GM19043 (cell line): ENCODE measurements at regions not wholly inside any gene's neighbourhood (a gene's known extent, or its start where the extent isn't known, plus 50 kb on each side); places are given as distances from the start of the nearest gene placed in this dataset.
A peak's percentile ranks its signal among the peaks of the same experiment; 100 is the strongest.

Source experiments
- ATAC-seq: cut with Tn5 transposase; IDR thresholded peaks from one replicate; pipeline ENCODE4 v1.9.1; 2021; ENCODE audit warnings: low read depth; ENCODE audit not compliant: unreplicated experiment

DNA sequence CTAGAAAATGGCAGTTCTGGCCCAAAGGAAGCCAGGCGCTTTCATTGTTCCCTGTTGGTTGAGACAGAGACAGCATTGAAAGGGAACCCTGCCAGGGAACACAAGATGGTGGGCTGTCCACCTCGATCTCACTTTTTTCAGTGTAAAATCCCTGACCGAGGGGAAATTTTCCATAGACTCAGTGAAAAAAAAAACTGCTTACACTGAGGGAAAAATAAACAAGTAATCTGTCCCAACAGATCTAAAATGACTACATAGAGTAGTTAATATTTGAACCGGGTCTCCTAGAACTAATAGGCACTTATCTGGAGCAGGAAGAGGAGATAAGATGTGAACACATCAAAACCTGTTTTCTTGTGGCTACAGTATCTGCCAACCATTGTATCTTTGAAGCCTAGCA lies 763.4 kb upstream of the GOLIM4 start:
- no peak for ATAC-seq

DNA sequence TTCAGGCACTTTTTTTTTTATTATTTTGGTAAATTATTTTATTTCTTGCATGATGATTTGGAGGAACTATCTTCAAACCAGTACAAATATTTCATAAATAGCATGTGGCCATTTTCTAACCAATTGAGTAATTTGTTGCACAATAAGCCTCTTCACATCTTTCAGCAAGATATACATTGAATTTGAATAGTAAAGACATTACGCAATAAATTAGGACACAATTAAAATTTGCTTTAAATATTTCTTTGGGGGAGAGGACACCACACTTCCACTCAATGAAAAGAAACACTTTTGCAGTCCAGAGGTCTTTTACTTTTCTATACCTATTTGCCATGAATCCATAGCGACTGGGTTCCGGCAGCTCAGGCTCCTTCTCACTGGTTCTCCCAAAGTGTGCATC lies 762.6 kb upstream of the GOLIM4 start:
- ATAC-seq: no peak

DNA sequence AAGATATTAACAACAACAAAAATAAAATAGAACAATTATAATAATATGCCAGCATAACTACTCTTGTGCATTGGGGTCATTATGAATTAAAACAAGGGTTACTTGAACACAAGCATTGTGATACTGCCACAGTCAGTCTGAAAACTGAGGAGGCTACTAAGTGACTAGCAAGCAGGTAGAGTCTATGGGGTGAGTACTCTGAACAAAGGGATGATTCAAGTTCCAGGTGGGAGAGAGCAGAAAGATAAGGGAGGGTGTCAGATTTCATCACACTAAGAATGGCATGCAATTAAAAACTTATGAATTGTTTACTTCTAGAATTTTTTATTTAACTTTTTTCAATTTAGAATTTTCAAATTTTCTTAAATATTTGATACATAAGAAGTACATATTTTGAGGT lies 754.4 kb upstream of the GOLIM4 start:
- no peak for ATAC-seq

DNA sequence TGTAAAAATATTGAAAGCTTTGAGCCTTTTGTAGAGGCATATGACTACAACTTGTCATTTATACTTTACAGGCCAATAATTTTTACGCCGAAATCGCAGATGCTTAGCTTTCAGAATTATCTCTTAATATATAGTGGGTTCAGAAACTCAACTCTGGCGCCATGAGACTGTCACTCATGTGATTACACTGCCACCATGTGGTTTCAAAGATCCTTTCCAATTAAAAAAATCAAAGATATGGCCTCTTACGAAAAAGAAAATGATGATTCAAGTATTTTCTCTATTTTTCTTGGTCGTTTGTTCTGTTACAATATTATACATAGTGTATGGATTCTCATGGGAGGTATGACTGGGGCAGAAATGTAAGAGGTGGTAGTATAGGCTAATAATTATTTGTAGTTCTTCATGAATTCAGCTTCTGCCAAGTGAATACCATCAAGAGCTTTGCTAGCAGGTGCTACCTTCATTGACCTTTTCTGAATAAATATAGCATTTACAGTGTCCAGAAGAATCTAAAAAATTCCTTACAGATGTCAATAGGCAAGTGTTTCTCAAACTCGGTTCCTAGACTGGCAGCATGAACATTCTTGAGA lies 751.7 kb upstream of the GOLIM4 start:
- ATAC-seq: peak; percentile 74

DNA sequence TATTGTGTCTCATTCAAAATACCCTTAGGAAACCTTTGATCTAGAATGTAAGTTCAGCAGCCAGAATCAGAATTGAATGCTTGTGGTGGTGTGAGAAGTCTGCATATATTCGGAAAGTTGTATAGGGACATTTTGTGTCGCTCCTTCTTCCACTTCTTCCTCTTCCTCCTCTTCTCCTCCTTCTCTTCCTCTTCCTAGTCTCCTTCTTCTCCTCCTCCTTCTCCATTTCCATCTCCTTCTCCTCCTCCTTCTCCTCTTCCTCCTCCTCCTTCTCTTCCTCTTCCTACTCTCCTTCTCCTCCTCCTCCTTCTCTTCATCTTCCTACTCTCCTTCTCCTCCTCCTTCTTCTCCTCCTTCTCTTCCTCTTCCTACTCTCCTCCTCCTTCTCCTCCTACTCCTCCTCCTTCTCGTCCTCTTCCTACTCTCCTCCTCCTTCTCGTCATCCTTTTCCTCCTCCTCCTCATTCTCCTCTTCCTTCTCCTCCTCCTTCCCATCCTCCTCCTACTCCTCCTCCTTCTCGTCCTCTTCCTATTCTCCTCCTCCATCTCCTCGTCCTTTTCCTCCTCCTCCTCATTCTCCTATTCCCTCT lies 749.3 kb upstream of the GOLIM4 start:
- no peak for ATAC-seq

DNA sequence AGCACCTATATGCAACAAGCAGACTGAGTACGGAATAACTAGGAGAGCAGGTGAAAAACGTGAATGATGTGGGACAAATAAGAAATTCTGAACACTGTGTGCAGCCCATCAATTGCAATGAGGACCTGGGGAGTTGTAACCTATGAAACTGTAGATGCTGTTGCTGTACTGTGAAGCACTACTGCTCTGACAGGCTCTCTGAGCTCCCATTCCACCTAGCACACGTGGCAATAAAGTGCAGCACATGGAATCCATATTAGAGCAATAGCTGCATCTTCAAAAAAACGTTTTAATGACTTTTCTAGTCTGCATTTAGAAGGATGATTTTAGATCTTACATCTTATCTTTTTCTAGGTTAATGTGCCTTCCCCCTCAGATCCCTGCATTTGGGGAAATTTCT lies 748.7 kb upstream of the GOLIM4 start:
- no peak for ATAC-seq

DNA sequence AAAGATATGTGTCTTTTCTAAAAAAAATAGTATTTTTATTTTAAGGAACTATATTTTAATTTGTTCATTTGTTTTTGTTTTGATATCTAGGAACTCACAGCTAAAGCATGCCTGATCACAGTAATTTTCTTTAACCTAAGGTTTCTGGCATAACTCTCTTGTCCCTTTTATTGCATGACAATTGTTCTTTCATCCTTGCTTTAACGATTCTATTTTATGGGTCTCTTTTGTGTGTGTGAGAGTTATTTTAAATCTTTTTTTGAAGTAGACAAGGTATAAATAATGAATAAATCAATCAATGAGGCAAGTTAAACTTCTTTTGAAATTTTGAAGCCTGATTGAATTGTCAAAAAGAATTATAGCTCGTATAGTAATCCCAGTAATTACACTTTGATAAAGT lies 747.8 kb upstream of the GOLIM4 start:
- no peak for ATAC-seq

DNA sequence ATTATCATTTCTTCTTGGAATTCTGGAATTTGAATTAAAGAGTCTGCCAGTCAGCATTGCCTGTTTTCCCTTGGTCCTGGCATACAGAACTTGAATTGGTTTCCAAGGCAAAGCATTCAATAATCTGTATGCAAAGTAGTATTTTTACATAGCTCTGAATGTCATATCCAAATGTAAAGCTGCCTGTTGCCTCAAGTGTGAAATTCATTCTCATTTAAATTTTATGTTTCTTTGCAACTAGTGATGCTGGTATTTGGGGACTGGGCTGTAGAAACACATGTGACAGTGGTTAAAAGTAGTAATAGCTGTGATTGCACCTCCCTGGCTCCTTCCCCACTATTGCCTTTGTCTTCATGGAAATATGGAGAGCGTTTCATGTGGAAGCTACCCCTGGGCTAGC lies 743.9 kb upstream of the GOLIM4 start:
- no peak for ATAC-seq

DNA sequence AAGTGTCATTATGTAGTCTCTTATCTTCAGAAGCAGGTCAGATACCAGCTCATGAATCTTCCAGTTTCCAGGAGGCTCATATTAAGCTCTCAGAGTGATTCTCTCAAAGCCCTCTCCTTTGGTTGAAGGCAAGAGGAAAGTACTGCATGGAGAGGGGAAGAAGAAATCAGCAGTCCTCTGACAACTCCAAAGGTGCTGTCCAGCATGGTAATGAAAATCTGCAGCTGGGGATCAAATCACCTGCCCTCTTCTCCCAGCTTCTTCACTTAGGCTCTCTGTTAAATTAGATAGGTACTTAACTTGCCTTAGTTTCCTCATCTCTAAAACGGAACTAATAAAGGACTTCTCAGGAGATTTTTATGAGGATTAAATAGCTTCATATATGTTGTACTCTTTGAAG lies 738.8 kb upstream of the GOLIM4 start:
- ATAC-seq: no peak

DNA sequence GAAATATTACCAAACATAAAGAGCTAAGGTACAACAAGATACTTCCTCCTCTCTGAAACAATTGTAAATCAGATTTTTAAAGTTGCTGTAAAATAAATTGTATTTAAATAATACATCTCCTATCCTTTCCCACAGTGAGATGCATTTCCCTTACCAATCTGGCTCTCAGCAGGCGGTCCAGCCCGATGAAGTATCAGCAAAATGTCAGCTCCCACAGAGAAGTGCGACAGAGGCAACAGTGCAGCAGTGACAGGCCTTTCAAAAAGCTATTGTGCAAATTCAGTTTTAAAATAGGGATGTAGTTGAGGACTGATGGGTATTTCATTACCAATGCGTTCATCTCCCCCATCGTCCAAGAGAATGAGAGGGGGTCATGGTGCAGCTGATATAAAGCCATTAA lies 733.2 kb upstream of the GOLIM4 start:
- ATAC-seq: no peak

DNA sequence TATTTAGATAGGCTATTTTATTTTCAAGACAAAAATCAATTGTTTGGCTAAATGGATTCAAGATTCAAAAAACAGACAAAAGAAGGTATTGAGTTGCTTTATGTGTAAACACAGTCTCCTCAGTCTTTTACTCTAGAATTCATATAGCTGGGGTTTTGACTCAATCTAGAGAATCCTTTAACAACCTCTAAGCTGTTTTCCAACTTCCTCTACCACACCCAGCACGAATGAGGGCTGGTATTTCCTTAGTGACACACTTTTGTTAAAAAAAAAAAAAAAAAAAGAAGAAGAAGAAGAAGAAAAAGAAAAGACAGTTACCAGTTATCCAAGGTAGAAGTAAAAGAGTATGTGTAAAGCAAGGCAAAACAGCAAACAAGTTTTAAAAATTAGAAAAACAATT lies 732.8 kb upstream of the GOLIM4 start:
- no peak for ATAC-seq

DNA sequence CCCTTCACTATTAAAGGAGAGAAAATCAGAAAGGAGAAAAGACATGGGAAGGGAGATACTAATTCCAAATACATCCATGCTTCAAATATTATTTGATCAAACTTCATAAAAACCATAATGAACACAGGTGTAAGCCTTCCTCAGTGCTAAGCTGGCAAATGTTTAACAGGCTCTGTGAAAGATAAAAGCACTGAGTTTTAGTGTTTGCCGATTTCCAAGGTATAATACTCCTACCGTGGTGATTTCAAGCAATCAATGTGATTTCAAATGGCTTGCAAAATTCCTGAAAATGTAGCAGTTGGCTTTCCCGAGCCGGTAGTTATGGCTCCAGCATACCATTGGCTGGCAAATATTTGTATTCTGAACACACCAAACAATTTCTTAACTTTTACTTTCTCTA lies 732.3 kb upstream of the GOLIM4 start:
- no peak for ATAC-seq

DNA sequence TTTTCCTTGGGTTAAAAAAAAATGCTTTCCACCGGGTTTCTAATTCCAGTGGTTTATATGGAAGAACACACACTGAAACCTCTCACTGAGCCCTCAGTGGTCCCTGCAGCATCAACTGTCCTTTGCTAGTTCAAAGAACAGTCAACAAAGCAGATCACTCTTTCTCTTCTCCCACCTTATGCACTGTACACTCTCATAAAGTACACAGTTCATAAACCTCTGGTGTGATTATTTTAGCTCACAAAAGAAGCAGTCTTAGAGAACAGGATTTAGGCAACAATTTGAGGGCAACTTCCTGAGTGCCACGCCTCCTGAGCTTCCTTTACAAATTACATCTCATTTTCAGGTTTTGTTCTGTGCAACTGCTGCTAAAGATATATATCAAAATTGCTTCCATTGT lies 728.4 kb upstream of the GOLIM4 start:
- ATAC-seq: no peak

DNA sequence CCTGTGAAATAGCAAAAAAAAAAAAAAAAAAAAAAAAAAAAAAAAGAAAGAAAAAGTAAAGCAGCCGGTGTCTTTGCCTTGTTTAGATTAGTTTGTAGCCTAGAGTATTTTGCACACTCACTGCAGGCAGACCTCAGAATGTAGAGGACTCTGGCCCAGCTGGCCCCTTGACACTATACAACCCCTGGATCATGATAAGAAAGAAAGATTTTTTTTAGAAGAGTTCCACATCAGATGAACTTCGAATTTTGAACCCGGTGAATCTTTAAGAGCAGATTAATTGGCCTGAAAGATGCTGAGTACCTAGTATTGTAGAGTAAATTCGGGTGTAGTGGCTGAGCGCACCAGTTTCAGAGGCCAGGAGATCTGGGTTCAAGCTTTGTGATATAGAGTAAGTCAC lies 727.7 kb upstream of the GOLIM4 start:
- ATAC-seq: no peak

DNA sequence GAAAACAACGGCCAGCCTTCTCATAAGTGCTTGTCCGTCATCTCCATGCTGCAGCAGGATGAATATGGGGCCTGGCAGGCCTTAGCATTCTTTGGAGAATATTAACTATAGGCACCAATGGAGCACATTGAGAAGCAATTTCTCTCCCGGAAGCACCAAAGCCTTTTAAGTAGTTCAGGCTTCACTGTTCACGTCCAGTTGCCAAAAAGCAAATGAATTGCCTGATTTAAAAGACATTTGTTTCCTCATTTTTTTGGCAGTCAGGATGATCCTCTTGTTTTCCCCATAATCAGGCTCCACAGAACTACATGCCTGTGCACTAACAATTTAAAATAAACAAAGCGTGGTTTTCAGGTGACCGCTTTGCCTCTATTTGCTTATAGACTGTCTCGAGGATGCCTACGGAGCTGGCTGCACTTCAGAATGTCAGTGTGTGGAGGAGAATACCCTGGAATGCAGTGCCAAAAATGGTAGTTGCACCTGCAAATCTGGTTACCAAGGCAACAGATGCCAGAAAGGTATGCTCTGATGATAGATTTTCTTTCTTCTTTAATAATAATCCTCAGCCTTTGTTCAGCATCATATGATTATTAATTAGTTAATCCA lies 725.2 kb upstream of the GOLIM4 start:
- ATAC-seq: no peak

DNA sequence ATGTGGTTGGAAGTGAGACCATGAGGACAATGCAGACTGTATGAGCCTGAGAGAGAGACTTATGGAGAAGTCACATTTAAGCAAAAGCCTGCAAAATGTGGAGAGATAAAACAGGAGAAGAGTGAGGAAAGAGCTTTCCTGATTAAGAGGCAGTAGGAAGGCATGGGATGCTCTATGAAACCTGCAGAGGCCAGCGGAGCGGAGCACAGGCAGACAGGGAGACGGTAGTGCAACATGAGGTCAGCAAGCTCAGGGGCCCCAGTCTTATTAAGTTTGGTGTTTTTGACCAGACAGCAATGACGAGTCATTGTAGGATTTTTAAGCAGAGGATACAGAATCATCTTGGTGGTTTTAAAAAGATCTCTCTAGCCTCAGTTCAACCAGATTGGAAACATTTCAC lies 721.5 kb upstream of the GOLIM4 start:
- ATAC-seq: no peak

DNA sequence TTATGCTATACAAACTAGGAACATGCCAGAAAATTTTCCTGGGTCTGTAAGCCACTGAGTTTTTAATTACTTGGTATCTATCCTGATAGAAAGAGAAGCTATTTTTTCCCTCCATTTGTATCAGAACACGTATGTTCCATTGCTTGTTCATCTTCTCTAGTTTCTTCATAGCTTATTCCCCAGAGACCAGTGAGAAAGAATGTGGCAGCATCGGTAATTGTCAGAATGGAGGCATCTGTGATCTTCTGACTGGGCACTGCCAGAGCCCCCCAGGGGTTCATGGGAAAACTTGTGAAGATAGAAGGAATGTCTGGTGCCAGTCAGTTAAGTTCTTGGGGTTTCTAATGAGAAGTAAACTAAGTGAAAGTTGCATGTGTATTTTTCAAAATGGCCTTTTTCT lies 720.2 kb upstream of the GOLIM4 start:
- ATAC-seq: no peak

DNA sequence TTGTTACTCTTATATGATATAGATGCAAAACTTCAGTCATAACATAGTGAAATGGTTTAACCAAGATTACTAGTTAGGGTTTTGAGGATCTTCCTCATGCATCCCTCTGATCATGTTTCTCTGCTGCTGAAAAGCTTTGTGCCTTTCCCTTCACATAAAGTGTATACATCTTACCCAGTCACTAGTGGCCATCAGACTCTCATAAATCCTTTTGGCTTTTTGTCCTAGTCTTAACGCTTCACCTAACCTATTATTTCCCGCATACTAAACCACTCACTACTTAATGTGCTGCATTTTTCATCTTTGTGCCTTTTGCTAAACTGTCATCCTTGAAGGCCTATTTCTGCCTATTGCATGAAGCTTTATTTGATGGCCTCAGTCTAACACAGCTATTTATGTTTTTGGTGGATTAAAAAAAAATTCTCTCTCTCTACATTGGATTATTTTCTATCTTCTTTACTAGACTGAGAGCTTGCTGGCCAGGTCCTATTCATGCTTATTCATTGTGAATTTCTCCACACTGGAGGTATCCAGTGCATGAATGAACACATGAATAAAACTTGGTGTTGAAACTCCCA lies 717.6 kb upstream of the GOLIM4 start:
- no peak for ATAC-seq

DNA sequence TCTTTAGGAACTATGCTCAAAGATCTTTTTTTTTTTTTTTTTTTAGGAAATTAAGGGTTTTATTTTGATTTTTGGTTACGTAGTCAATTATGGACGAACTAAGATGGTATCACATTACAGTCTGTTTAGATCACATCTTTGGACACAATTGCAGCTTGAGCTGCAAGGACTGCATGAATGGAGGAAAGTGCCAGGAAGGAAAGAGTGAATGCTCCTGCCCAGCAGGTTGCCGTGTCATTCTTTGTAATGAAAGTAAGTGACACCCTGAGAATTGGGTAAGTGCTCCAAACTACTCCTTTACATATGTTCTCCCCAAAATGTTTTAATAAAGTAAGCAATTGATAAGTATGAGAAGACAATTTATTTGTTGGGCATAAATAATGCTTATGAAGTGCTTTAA lies 716.5 kb upstream of the GOLIM4 start:
- ATAC-seq: no peak

DNA sequence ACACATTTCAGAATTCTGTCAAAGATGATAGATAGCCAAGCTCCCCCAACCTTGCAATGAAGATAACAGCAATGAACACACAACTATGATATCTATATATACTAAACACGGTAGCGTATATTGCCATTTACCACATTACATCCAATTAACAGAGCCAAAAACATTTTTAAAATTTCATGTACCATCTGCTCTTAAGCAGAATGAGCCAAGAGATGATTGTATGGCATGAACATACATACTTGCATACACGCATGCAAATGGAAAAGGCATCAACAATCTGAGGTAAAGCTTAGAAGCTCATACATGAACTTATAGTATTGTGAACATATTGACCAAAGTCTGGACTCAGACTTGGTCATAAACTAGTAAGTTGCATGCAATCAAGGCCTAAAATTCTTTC lies 712.9 kb upstream of the GOLIM4 start:
- no peak for ATAC-seq

DNA sequence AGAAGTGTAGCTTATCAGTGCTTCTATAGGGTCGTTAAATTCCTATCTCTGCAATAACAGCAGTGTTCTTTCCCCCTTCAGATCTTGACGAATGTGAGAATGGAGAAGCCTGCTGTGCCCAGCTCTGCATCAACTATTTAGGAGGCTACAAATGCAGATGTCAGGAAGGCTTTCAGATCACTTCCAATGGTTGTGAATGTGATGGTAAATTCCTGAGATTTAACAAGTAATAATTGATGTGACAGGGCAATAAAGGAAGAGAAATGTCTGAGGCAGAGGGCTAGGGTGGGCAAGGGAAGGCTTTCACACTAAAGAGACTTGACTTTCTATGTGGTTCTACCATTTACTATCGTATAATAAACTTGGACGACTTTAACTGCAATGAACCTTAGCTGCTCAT lies 711.7 kb upstream of the GOLIM4 start:
- ATAC-seq: no peak

DNA sequence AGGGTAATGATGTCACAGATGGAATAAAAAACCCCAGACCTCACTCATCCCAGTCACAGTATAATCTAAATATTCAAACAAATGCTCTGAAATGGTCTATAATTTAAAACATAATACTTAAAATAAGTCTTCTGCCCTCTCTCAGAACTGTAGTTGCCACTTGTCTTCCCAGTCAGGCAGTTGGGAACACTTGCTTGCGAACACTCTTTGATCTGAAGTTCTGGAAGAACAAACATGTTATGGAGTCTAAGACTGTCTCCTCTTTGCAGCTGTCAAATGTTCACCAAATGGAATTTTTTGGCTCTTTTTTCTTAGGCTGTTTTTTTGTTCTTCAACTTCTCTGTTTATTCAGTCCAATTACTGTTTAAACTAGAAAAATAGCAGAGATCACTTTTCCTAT lies 711.1 kb upstream of the GOLIM4 start:
- no peak for ATAC-seq
